CD4-positive, alpha-beta memory T cell (primary cell): ENCODE measurements at regions not wholly inside any gene's neighbourhood (a gene's known extent, or its start where the extent isn't known, plus 50 kb on each side); places are given as distances from the start of the nearest gene placed in this dataset.

ENCODE experiments used
- CTCF ChIA-PET: fragments of 350-600 bp; sonication (Branson Sonifier 250); formaldehyde crosslinking; loops from one replicate; lab custom pipeline; 2021; ENCODE audit warnings: inconsistent platforms; ENCODE audit not compliant: partially characterized antibody; lab: Charles Lee
- POLR2A ChIA-PET: fragments of 350-600 bp; sonication (Branson Sonifier 250); formaldehyde crosslinking; loops from one replicate; lab custom pipeline; 2021; ENCODE audit not compliant: partially characterized antibody; lab: Charles Lee
- DNase-seq, 5 donors: peaks; one replicate each; pipeline versions ENCODE4 v3.0.0 to v3.0.0-alpha.2; 2020 to 2022; ENCODE audit warnings: mixed read lengths in 1 of 5
- H3K27ac ChIP-seq: one replicate; pipeline ENCODE4 v1.7.0; 2013; ENCODE audit warnings: low read depth, low read length
- H3K27me3 ChIP-seq: 2 replicates; pipeline ENCODE4 v1.7.0; 2013; ENCODE audit warnings: mild to moderate bottlenecking, low read length, moderate library complexity; ENCODE audit not compliant: insufficient read depth
- H3K36me3 ChIP-seq: 2 replicates; pipeline ENCODE4 v1.7.0; 2013; ENCODE audit warnings: mild to moderate bottlenecking, low read length, moderate library complexity; ENCODE audit not compliant: insufficient read depth
- H3K4me1 ChIP-seq: 2 replicates; pipeline ENCODE4 v1.7.0; 2013; ENCODE audit warnings: mild to moderate bottlenecking, low read length, moderate library complexity; ENCODE audit not compliant: insufficient read depth
- H3K4me3 ChIP-seq, 2 donors: one replicate each; pipeline ENCODE4 v1.7.0; 2013; ENCODE audit warnings: low read length in 2 of 2, mild to moderate bottlenecking in 1 of 2
- H3K9me3 ChIP-seq, 2 donors: one replicate each; pipeline ENCODE4 v1.7.0; 2013; ENCODE audit warnings: low read length in 2 of 2, control low read depth in 1 of 2; ENCODE audit not compliant: control insufficient read depth in 1 of 2
- H3K27ac Mint-ChIP-seq, 7 donors: one replicate each; pipeline ENCODE4 v1.8.0; 2020 to 2021; ENCODE audit warnings: mixed read lengths in 7 of 7, mild to moderate bottlenecking in 6 of 7, inconsistent platforms in 3 of 7, moderate library complexity in 3 of 7
- H3K27me3 Mint-ChIP-seq, 2 donors: one replicate each; pipeline ENCODE4 v1.8.0; 2020 to 2021; ENCODE audit warnings: mixed read lengths in 2 of 2
- H3K36me3 Mint-ChIP-seq, 2 donors: one replicate each; pipeline ENCODE4 v1.8.0; 2020 to 2021; ENCODE audit warnings: mixed read lengths in 2 of 2, inconsistent platforms in 1 of 2, mild to moderate bottlenecking in 1 of 2
- H3K4me1 Mint-ChIP-seq, 4 donors: one replicate each; pipeline ENCODE4 v1.8.0; 2020 to 2021; ENCODE audit warnings: mixed read lengths in 4 of 4, mild to moderate bottlenecking in 1 of 4
- H3K4me3 Mint-ChIP-seq, 8 donors: one replicate each; pipeline ENCODE4 v1.8.0; 2020 to 2021; ENCODE audit warnings: mixed read lengths in 8 of 8, mild to moderate bottlenecking in 7 of 8, moderate library complexity in 6 of 8, inconsistent platforms in 3 of 8
- H3K9me3 Mint-ChIP-seq, 8 donors: one replicate each; pipeline ENCODE4 v1.8.0; 2020 to 2021; ENCODE audit warnings: mixed read lengths in 8 of 8, mild to moderate bottlenecking in 5 of 8, inconsistent platforms in 3 of 8, moderate library complexity in 1 of 8
- intact Hi-C: fragments of 100-400 bp; cut with micrococcal nuclease; formaldehyde crosslinking; loops from one replicate; pipeline ENCODE4 v1.15.1; 2023

- no peak overlapping the region for H3K27ac ChIP-seq
- CTCF ChIA-PET: no interaction called here
- no peak overlapping the region for H3K4me3 Mint-ChIP-seq
- no peaks in the 10 kb centered on the region for H3K4me1 ChIP-seq
- no peaks in the 10 kb centered on the region for H3K36me3 Mint-ChIP-seq
- POLR2A ChIA-PET: no interaction called here
- no peak for DNase-seq
- H3K27me3 Mint-ChIP-seq: peaks cover 6 to 8% of the 10 kb centered on the region in 2 donors
- H3K9me3 Mint-ChIP-seq: no peaks in the 10 kb centered on the region
- H3K4me1 Mint-ChIP-seq: no peaks in the 10 kb centered on the region
- no peak overlapping the region for H3K4me3 ChIP-seq
- H3K36me3 ChIP-seq: no peaks in the 10 kb centered on the region
- no peak overlapping the region for H3K27ac Mint-ChIP-seq
- H3K27me3 ChIP-seq: no peaks in the 10 kb centered on the region
- no peaks in the 10 kb centered on the region for H3K9me3 ChIP-seq
- intact Hi-C loops: no loop called here
These were observed 379.6 kb downstream of the ARL4A start for GRCh38 chr7:13067036-13067435.

- Mint-ChIP-seq H3K27me3 (peaks cover 6 to 8% of the 10 kb centered on the region in 2 donors), H3K4me3 (no peak overlapping the region), H3K27ac (no peak overlapping the region), H3K9me3 (no peaks in the 10 kb centered on the region), H3K36me3 (no peaks in the 10 kb centered on the region), H3K4me1 (no peaks in the 10 kb centered on the region)
- DNase-seq: no peak
- intact Hi-C loops: no loop called here
- no peaks in the 10 kb centered on the region for H3K36me3 ChIP-seq
- no peaks in the 10 kb centered on the region for H3K4me1 ChIP-seq
- H3K4me3 ChIP-seq: no peak overlapping the region
- POLR2A ChIA-PET: no interaction called here
- CTCF ChIA-PET: no interaction called here
- H3K27ac ChIP-seq: no peak overlapping the region
- no peaks in the 10 kb centered on the region for H3K9me3 ChIP-seq
- no peaks in the 10 kb centered on the region for H3K27me3 ChIP-seq
These were observed 380.6 kb downstream of the ARL4A start for GRCh38 chr7:13068032-13068431.

GRCh38 chr7:13069841-13070240 lies 382.4 kb downstream of the ARL4A start:
- no peak overlapping the region for H3K4me3 Mint-ChIP-seq
- H3K4me1 Mint-ChIP-seq: no peaks in the 10 kb centered on the region
- H3K9me3 ChIP-seq: no peaks in the 10 kb centered on the region
- H3K36me3 ChIP-seq: no peaks in the 10 kb centered on the region
- H3K36me3 Mint-ChIP-seq: no peaks in the 10 kb centered on the region
- CTCF ChIA-PET: no interaction called here
- no peak overlapping the region for H3K27ac ChIP-seq
- H3K27me3 Mint-ChIP-seq: peaks cover 3 to 4% of the 10 kb centered on the region in 2 donors
- POLR2A ChIA-PET: no interaction called here
- H3K4me1 ChIP-seq: no peaks in the 10 kb centered on the region
- H3K27ac Mint-ChIP-seq: no peak overlapping the region
- H3K9me3 Mint-ChIP-seq: no peaks in the 10 kb centered on the region
- no peak for DNase-seq
- no peak overlapping the region for H3K4me3 ChIP-seq
- H3K27me3 ChIP-seq: no peaks in the 10 kb centered on the region
- intact Hi-C loops: no loop called here

- Histone ChIP-seq H3K27me3 (no peaks in the 10 kb centered on the region), H3K9me3 (no peaks in the 10 kb centered on the region), H3K4me3 (no peak overlapping the region), H3K27ac (no peak overlapping the region), H3K36me3 (no peaks in the 10 kb centered on the region), H3K4me1 (no peaks in the 10 kb centered on the region)
- Mint-ChIP-seq H3K27me3 (no peaks in the 10 kb centered on the region), H3K4me3 (no peak overlapping the region), H3K27ac (no peak overlapping the region), H3K36me3 (no peaks in the 10 kb centered on the region), H3K4me1 (no peaks in the 10 kb centered on the region), H3K9me3 (no peaks in the 10 kb centered on the region)
- CTCF ChIA-PET: no interaction called here
- intact Hi-C loops: no loop called here
- DNase-seq: no peak
- POLR2A ChIA-PET: no interaction called here
These were observed 384.6 kb downstream of the ARL4A start for GRCh38 chr7:13072014-13072413.

GRCh38 chr7:13077466-13077865 lies 390.0 kb downstream of the ARL4A start:
- Mint-ChIP-seq H3K9me3 (no peaks in the 10 kb centered on the region), H3K36me3 (no peaks in the 10 kb centered on the region), H3K27ac (no peak overlapping the region), H3K4me1 (no peaks in the 10 kb centered on the region), H3K4me3 (no peak overlapping the region), H3K27me3 (peaks cover 1 to 3% of the 10 kb centered on the region in 2 donors)
- intact Hi-C loops: no loop called here
- no peak for DNase-seq
- Histone ChIP-seq H3K4me1 (no peaks in the 10 kb centered on the region), H3K27ac (no peak overlapping the region), H3K36me3 (no peaks in the 10 kb centered on the region), H3K4me3 (no peak overlapping the region), H3K27me3 (no peaks in the 10 kb centered on the region), H3K9me3 (no peaks in the 10 kb centered on the region)
- POLR2A ChIA-PET: no interaction called here
- CTCF ChIA-PET: no interaction called here

- ChIA-PET POLR2A (no interaction called here), CTCF (no interaction called here)
- no peak overlapping the region for H3K27ac ChIP-seq
- no peaks in the 10 kb centered on the region for H3K4me1 Mint-ChIP-seq
- H3K27me3 Mint-ChIP-seq: peaks cover 1 to 3% of the 10 kb centered on the region in 2 donors
- H3K9me3 ChIP-seq: no peaks in the 10 kb centered on the region
- no peak overlapping the region for H3K27ac Mint-ChIP-seq
- no peak overlapping the region for H3K4me3 Mint-ChIP-seq
- no peaks in the 10 kb centered on the region for H3K27me3 ChIP-seq
- DNase-seq: no peak
- H3K36me3 ChIP-seq: no peaks in the 10 kb centered on the region
- H3K36me3 Mint-ChIP-seq: no peaks in the 10 kb centered on the region
- intact Hi-C loops: no loop called here
- H3K4me1 ChIP-seq: no peaks in the 10 kb centered on the region
- no peak overlapping the region for H3K4me3 ChIP-seq
- H3K9me3 Mint-ChIP-seq: no peaks in the 10 kb centered on the region
These were observed 390.7 kb downstream of the ARL4A start for GRCh38 chr7:13078105-13078504.

GRCh38 chr7:13090959-13091358 lies 403.5 kb downstream of the ARL4A start:
- peaks cover 0 to 2% (median 0%) of the 10 kb centered on the region in 8 donors for H3K9me3 Mint-ChIP-seq
- H3K4me1 ChIP-seq: no peaks in the 10 kb centered on the region
- no peak overlapping the region for H3K27ac Mint-ChIP-seq
- no peaks in the 10 kb centered on the region for H3K27me3 ChIP-seq
- no peak for DNase-seq
- no peaks in the 10 kb centered on the region for H3K4me1 Mint-ChIP-seq
- no peaks in the 10 kb centered on the region for H3K36me3 ChIP-seq
- intact Hi-C loops: no loop called here
- H3K4me3 ChIP-seq: no peak overlapping the region
- H3K4me3 Mint-ChIP-seq: no peak overlapping the region
- H3K27me3 Mint-ChIP-seq: peaks cover 4% of the 10 kb centered on the region in 2 donors
- H3K9me3 ChIP-seq: no peaks in the 10 kb centered on the region
- no peak overlapping the region for H3K27ac ChIP-seq
- ChIA-PET CTCF (interaction anchor here (1.1 kb wide), 1 partner anchor 405 kb away, joined by 4 read pairs; no protein-coding TSS in a partner anchor), POLR2A (no interaction called here)
- no peaks in the 10 kb centered on the region for H3K36me3 Mint-ChIP-seq
